Germinal center (tissue), 1 donor: ENCODE measurements at regions not wholly inside any gene's neighbourhood (a gene's known extent, or its start where the extent isn't known, plus 50 kb on each side); places are given as distances from the start of the nearest gene placed in this dataset.

Experiments used
- DNase-seq: peaks from one replicate; pipeline ENCODE4 v3.0.0; 2012; ENCODE audit warnings: mixed read lengths, low spot score

DNA sequence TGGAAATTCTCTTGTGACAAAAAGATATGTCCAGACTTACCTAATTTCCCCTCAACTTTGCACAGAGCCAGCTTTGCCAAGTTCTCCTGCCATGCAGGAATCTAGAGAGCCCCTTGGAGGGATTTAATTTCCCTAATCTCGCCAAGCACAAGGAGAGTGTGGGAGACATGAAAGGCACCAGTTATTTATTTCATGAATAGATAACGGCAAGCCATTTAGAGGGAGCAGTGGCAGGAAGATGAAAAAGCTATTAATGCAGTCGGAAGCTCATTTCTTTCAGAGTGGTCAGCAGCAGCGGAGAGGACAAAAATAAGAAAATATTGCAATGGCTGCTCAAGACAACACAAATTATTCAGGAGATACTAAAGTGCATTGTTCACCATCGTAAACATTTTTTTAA, 150.9 kb upstream of the WSCD2 start:
- no peak for DNase-seq

- DNase-seq: no peak
These were observed 150.4 kb upstream of the WSCD2 start for GRCh38 chr12:107978641-107979040.

GRCh38 chr12:107983756-107984472, 145.2 kb upstream of the WSCD2 start:
- no peak for DNase-seq

DNA sequence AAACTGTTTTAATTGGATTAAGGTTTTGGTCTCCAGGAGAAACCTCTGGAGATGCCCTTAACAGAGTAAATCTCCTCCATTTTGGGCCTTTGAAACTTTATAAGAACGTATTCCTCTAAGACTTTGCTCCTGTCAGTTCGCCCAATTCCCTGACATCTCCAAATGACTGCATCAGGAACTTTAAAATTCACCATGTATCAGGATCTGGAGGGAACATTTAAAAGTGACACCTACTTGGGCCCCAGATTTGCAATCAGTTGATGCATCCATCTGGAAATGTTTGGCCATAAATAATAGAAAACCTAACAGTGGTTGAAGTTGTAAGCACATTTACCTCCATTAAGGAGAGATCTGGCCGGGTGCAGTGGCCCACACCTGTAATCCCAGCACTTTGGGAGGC, 144.1 kb upstream of the WSCD2 start:
- DNase-seq: no peak

DNA sequence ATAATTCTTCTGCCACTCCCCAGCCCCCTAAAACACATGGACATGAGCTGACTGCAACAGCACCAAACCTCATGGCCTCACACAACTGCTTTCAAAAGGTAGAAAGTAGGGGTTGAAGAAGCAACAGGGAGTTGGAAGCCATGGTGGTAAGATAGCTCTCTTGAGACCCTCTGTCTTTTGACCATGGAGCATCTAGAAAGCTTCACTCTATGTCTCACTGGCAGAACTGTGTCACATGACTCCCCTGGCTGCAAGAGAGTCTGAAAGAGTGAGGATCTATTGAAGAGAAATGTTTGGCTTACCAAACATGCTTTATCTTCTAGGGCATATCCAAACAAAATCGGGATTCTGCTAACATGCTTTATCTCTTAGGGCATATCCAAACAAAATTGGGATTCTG, 142.9 kb upstream of the WSCD2 start:
- DNase-seq: no peak

- no peak for DNase-seq
These were observed 138.8 kb upstream of the WSCD2 start for GRCh38 chr12:107990325-107990724.

DNA sequence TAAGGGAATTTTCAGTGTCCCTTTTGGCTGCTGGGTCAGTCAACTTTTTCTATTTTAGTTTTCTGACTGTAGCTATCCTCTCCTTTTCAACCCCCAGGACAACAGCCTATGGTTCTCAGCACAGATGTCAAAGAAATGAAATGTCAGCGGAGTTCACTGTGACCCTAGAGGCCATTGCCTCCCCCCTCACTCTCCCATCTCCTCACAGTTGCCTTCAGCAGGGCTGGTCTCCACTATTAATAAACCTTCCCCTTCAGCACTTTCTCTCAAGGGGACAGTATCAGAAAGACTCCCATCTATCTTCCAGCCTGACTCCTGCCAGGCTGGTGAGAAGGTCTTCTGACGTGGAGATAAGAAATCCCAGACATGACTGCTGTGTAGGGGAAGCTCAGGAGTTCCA, 137.1 kb upstream of the WSCD2 start:
- no peak for DNase-seq

DNA sequence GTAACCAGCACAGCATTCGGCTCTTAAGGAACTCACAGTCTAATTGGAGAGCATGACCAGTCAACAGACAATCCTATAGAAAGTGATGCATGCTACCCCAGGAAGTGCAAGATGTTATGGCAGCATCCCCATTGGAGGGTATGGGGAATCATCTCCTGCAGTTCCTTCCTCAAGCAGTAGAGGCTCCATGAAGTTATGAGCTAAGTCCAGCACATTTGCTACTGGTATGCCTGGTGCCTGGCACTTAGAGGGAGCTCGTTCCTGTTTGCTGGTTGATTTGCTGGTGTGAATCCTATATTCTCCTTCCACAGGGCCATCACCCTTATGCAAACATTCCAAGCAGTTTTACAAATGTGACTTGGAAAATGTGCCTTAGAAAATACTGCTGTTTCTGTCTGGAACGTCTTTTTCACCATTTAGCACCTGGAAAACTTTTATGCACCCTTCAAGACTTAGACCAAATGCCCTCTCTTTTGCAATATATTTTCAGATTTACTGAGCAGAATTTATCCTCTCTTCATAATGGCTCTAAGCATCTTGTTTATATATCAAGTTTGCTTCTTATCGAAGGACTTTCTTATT, 136.1 kb upstream of the WSCD2 start:
- no peak for DNase-seq

DNA sequence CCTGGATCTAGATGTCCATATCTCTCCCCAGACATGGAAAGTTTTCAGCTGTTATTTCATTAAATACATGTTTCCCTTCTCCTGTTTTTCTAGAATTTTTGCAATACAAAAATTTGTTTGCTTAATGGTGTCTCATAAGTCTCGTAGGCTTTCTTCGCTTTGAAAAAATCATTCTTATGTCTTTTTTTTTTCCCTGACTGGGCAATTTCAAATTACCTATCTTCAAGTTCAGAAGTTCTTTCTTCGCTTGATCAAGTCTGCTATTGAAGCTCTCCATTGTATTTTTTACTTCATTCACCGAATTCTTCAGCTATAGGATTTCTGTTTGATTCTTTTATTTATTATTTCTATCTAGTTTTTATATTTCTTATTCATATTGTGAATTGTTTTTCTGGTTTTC, 130.2 kb upstream of the WSCD2 start:
- no peak for DNase-seq

GRCh38 chr12:108000111-108000510, 129.0 kb upstream of the WSCD2 start:
- DNase-seq: no peak

GRCh38 chr12:108004319-108004718, 124.8 kb upstream of the WSCD2 start:
- DNase-seq: no peak

- no peak for DNase-seq
These were observed 120.8 kb upstream of the WSCD2 start for GRCh38 chr12:108008163-108008905.

- DNase-seq: no peak
These were observed 119.5 kb upstream of the WSCD2 start for GRCh38 chr12:108009442-108010070.

DNA sequence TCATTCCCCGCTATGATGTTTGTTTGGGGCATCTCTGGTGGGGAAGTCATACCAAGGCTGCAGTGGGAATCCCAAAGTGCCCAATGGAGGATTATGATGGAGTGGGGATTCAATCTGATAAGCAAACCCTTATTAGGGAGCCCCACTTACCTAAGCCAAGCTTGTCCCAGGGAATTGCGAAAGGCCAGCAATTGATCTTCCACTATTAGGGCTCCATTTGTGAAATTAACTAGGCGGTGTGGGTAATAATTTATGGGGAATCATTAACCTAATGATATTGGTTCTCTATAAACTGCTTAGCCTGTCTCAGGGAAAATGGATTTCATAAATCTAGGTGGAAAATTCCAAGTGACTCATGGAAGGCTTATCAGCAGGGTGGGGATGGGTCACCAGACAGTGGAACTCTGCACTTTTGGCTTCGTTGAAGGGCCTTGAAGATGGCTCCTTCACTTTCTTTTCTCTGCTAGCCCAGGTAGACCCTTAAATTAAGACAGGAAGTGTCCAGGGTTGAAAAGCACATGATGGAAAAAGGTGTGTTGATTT, 113.0 kb upstream of the WSCD2 start:
- DNase-seq: no peak

DNA sequence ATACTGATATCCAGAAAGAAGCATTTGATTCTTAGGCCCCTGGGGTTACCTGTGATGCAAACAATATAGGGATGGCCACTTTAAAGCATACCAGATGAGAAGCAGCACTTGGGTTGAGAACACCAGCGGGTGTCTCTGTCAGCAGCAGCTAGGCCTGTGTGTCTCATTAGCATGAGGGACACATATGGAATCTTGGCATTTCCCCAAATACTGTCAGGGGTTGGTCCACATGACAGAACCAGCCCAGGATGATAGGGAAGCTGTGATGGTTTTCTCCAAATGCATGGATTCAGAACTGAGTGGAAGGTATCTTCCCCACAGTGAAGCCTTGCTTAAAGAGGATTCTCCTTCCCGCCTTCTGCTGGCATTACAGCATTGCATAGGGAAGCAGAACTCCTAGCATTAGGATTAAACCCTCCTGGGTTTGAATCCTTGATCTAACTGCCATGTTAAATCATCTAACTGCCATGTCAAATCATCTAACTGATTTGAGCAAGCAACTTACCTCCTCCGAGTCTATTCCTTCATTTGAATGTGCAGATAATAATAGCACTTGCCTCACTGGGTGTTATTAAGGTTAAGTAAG, 111.5 kb upstream of the WSCD2 start:
- DNase-seq: no peak

DNA sequence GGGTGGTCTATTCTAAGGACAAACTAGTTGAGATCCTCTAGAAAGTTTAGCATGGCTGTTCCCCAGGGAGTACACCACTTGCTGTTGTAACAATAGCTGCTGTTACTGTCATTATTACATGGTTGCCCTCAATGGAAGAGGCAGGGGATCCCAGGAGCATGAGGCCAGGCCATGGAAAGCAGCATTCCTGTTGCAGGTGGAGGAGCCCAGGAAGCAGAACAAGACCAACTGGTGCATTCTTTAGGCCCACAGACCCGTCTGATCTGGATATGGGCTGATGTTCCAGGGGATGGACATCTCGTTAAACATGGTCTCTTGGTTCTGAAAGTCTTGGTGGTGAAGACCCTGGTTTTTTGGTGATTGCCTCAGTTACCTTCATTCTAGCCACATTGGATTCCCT, 109.2 kb upstream of the WSCD2 start:
- DNase-seq: no peak

GRCh38 chr12:108021141-108021540, 107.9 kb upstream of the WSCD2 start:
- no peak for DNase-seq

DNA sequence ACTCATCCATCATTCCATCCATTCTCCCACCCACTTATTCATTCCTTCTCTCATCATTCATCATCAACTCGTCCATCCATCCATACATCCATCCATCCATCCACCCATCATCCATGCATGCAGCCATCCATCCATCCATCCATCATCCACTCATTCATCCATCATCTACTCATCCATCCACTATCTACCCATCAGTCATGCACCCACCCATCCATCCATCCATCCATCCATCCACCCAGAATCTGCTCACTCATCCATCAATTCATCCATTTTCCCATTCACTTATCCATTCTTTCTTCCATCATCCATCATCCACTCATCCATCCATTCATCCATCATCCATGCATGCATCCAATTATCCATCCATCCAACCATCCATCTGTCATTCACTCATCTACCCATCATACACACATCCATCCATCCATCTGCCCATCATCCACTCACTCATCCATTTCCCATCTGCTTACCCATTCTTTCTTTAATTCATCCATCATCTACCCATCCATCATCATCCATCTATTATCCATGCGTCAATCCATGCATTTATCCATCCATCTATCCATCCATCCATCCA, 107.1 kb upstream of the WSCD2 start:
- DNase-seq: no peak

DNA sequence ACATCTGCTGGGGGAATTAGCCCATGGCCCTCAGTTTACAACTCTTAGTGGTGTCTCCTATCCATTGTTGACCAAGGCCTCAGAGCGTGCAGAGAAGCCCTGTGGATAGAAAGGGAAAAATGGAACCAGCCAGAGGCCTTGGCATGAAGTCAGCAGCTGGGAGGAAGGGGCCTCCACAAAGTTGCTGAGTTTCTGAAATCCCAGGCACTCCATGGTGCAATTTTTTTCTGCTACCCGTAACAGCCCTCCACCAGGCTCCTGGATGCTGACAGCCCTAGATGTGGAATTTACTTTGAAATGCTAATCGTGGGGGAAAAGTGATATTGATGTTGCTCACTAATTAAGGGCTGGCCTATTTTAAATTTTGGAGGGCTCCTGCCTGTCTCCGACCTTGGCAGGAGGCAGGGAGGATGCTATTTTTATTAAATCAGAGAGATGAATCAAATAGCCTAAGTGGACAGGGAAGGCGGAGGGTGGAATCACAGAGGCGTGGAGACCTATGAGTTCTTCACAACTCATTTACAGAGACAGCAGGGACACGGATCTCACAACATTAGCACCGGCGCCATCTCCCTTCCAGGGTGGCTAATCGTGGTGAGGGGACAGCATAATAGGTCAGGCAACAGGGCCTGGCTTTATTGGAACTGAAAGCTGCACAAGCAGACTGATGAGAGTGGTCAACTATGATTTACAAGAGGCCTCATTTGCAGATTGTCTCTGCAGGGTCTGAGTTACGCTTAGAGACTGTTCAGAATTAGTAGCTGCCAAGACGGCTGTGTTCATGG, 99.8 kb upstream of the WSCD2 start:
- no peak for DNase-seq

GRCh38 chr12:108033090-108033489, 96.0 kb upstream of the WSCD2 start:
- DNase-seq: no peak

DNA sequence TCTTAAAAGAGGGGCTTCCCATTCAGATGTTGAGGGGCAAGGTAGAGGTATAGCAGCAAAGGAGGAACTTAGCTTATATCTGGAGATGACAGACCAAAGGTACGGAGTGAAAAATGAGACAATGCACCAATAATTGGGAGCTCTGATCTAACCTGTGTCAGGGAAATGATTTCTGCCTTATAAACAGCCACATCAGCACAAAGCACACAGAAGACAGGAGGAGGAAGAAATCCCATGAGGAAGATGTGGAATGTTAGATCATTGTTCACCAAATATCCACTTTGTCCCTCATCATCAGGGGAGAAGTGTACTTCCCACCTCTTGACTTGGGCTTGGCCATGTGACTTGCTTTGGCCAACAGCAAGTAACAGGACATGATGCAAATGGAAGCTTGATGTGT, 93.7 kb upstream of the WSCD2 start:
- no peak for DNase-seq
